Testis (tissue), 2 donors: ENCODE measurements at regions not wholly inside any gene's neighbourhood (a gene's known extent, or its start where the extent isn't known, plus 50 kb on each side); places are given as distances from the start of the nearest gene placed in this dataset.

Experiments
- POLR2A ChIP-seq: fragments of 450-650 bp; IDR thresholded peaks from one replicate; pipeline ENCODE4 v1.6.1; 2017; ENCODE audit warnings: antibody characterized with exemption, mild to moderate bottlenecking, moderate library complexity
- TF ChIP-seq, protein P1 (sequence below), 3 experiments: fragments of 450-650 bp in 2 of 3; fragments of 200-600 bp in 1 of 3; sonication (generic) in 1 of 3; IDR thresholded peaks; one replicate each; pipeline ENCODE4 v1.5.1; 2016 to 2019; ENCODE audit warnings: antibody characterized with exemption in 3 of 3, mild to moderate bottlenecking in 2 of 3, moderate library complexity in 1 of 3

DNA sequence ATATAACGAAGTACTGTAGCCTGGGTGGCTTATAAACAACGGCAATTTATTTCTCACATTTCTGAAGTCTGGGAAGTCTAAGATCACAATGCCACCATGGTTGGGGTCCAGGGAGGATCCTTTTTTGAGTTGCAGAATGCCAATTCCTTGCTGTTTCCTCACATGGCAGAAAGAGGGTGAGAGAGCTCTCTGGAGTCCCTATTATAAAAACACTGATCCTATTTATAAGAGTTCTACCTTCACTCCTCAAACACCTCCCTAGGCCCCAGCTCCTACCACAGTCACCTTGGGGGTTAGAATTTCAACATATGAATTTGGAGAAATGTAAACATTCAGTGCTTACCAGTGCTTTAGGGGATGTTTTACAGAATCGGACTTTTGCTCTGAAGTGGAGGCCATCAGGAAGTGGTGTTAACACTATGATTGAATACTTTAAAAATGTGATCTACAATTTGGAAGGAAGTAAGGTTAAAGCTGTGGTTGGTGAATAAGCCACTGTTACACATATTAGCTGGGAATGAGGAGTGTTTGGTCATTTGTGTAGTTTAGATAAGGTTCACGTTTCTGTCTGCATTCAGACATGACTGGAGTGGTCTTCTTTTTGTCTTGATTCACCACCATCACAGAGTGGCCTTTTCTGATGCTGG, 79.9 kb upstream of the SPTLC3 start:
- TF ChIP-seq, protein P1, sequence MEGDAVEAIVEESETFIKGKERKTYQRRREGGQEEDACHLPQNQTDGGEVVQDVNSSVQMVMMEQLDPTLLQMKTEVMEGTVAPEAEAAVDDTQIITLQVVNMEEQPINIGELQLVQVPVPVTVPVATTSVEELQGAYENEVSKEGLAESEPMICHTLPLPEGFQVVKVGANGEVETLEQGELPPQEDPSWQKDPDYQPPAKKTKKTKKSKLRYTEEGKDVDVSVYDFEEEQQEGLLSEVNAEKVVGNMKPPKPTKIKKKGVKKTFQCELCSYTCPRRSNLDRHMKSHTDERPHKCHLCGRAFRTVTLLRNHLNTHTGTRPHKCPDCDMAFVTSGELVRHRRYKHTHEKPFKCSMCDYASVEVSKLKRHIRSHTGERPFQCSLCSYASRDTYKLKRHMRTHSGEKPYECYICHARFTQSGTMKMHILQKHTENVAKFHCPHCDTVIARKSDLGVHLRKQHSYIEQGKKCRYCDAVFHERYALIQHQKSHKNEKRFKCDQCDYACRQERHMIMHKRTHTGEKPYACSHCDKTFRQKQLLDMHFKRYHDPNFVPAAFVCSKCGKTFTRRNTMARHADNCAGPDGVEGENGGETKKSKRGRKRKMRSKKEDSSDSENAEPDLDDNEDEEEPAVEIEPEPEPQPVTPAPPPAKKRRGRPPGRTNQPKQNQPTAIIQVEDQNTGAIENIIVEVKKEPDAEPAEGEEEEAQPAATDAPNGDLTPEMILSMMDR (IDR thresholded peaks at IDR 0.05): no peak
- TF ChIP-seq POLR2A: no peak
